Raji (cell line): ENCODE measurements at regions not wholly inside any gene's neighbourhood (a gene's known extent, or its start where the extent isn't known, plus 50 kb on each side); places are given as distances from the start of the nearest gene placed in this dataset.

Source experiments
- POLR2A ChIP-seq: IDR thresholded peaks from 2 replicates; pipeline ENCODE4 v1.6.1; 2011; ENCODE audit warnings: low read depth, low read length, control low read depth; ENCODE audit not compliant: insufficient read depth

- no peak for TF ChIP-seq POLR2A
Observed at GRCh38 chr9:698276-698675, 143.2 kb upstream of the DMRT1 start.

GRCh38 chr9:698954-699353, 142.5 kb upstream of the DMRT1 start:
- TF ChIP-seq POLR2A: no peak

GRCh38 chr9:699396-699795, 142.1 kb upstream of the DMRT1 start:
- no peak for TF ChIP-seq POLR2A

GRCh38 chr9:700365-701282, 140.9 kb upstream of the DMRT1 start:
- TF ChIP-seq POLR2A: no peak

GRCh38 chr9:703392-703791, 138.1 kb upstream of the DMRT1 start:
- TF ChIP-seq POLR2A: no peak

- TF ChIP-seq POLR2A: no peak
Observed at GRCh38 chr9:706073-706472, 135.4 kb upstream of the DMRT1 start.

- TF ChIP-seq POLR2A: no peak
Observed at GRCh38 chr9:706606-707459, 134.7 kb upstream of the DMRT1 start.

GRCh38 chr9:708182-708550, 133.3 kb upstream of the DMRT1 start:
- TF ChIP-seq POLR2A: no peak

- no peak for TF ChIP-seq POLR2A
Observed at GRCh38 chr9:708551-709432, 132.7 kb upstream of the DMRT1 start.

GRCh38 chr9:710951-711745, 130.3 kb upstream of the DMRT1 start:
- no peak for TF ChIP-seq POLR2A

GRCh38 chr9:711761-712553, 129.5 kb upstream of the DMRT1 start:
- TF ChIP-seq POLR2A: no peak

GRCh38 chr9:712643-713042, 128.9 kb upstream of the DMRT1 start:
- no peak for TF ChIP-seq POLR2A

GRCh38 chr9:713091-713490, 128.4 kb upstream of the DMRT1 start:
- TF ChIP-seq POLR2A: no peak
